ENCODE measurements at regions not wholly inside any gene's neighbourhood (a gene's known extent, or its start where the extent isn't known, plus 50 kb on each side); places are given as distances from the start of the nearest gene placed in this dataset.

DNA sequence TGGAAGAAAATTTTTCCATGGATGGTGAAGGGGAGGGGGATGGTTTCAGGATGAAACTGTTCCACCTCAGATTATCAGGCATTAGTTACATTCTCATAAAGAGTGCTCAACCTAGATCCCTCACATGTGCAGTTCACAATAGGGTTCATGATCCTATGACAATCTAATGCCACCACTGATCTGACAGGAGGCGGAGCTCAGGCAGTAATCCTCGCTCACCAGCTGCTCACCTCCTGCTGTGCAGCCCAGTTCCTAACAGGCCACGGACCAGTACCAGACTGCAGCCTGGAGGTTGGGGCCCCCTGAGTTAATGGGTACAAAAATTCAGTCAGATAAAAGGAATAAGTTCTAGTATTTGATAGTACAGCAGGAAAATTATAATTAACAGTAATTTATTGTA, 337.2 kb downstream of the NPR3 start:
- H3K9me3 Mint-ChIP-seq, result peaks cover 6% of the 10 kb centered on the region; the same call in 2 of the 3 replicates
- H3K36me3 Mint-ChIP-seq (ENCODE audit: low read depth), result no peaks in the 10 kb centered on the region; the same call in 2 of the 3 replicates
- no peaks in the 10 kb centered on the region for H3K27me3 Mint-ChIP-seq (ENCODE audit: insufficient read depth, low read depth, poor library complexity)
- ATAC-seq (no peak), DNase-seq (ENCODE audit: low spot score) (no peak)
- no peak overlapping the region for H3K4me3 Mint-ChIP-seq
- Histone ChIP-seq H3K27ac (ENCODE audit: low read depth) (no peak overlapping the region), H3K4me1 (ENCODE audit: insufficient read depth) (no peaks in the 10 kb centered on the region), H3K4me3 (no peak overlapping the region), H4K20me1 (replicated peaks; ENCODE audit: insufficient read depth) (no peaks in the 10 kb centered on the region), H3K9me2 (ENCODE audit: insufficient read depth) (no peaks in the 10 kb centered on the region; the same call in 1 of the 2 replicates), H3K4me2 (no peak overlapping the region), H2AFZ (no peak overlapping the region), H3F3A (replicated peaks; ENCODE audit: low read depth) (no peaks in the 10 kb centered on the region), H3K36me3 (ENCODE audit: insufficient read depth) (no peaks in the 10 kb centered on the region), H3K27me3 (ENCODE audit: insufficient read depth) (no peaks in the 10 kb centered on the region), H3K79me2 (replicated peaks; ENCODE audit: insufficient read depth) (no peaks in the 10 kb centered on the region)
- H3K4me1 Mint-ChIP-seq, result no peaks in the 10 kb centered on the region
- no peak for TF ChIP-seq ZNF114 (CRISPR knock-in tag; IDR thresholded peaks at IDR 0.05)
- TF ChIP-seq, protein P1, sequence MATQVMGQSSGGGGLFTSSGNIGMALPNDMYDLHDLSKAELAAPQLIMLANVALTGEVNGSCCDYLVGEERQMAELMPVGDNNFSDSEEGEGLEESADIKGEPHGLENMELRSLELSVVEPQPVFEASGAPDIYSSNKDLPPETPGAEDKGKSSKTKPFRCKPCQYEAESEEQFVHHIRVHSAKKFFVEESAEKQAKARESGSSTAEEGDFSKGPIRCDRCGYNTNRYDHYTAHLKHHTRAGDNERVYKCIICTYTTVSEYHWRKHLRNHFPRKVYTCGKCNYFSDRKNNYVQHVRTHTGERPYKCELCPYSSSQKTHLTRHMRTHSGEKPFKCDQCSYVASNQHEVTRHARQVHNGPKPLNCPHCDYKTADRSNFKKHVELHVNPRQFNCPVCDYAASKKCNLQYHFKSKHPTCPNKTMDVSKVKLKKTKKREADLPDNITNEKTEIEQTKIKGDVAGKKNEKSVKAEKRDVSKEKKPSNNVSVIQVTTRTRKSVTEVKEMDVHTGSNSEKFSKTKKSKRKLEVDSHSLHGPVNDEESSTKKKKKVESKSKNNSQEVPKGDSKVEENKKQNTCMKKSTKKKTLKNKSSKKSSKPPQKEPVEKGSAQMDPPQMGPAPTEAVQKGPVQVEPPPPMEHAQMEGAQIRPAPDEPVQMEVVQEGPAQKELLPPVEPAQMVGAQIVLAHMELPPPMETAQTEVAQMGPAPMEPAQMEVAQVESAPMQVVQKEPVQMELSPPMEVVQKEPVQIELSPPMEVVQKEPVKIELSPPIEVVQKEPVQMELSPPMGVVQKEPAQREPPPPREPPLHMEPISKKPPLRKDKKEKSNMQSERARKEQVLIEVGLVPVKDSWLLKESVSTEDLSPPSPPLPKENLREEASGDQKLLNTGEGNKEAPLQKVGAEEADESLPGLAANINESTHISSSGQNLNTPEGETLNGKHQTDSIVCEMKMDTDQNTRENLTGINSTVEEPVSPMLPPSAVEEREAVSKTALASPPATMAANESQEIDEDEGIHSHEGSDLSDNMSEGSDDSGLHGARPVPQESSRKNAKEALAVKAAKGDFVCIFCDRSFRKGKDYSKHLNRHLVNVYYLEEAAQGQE (IDR thresholded peaks at IDR 0.05; ENCODE audit: unreplicated experiment), result no peak
- TF ChIP-seq STAT1 (IDR thresholded peaks at IDR 0.05; ENCODE audit: unreplicated experiment), result no peak
- no peak for TF ChIP-seq NANOG (IDR thresholded peaks at IDR 0.05; ENCODE audit: borderline replicate concordance)
- TF ChIP-seq CREB1 (CRISPR knock-in tag; IDR thresholded peaks at IDR 0.05; ENCODE audit: low read depth), result no peak
- TF ChIP-seq ZNF331 (CRISPR knock-in tag; IDR thresholded peaks at IDR 0.05; ENCODE audit: low read depth), result no peak
- TF ChIP-seq JUNB (IDR thresholded peaks at IDR 0.05; ENCODE audit: unreplicated experiment), result no peak
- TF ChIP-seq EZH2 (IDR thresholded peaks at IDR 0.05; ENCODE audit: low read depth, unreplicated experiment), result no peak
- TF ChIP-seq, protein P2, sequence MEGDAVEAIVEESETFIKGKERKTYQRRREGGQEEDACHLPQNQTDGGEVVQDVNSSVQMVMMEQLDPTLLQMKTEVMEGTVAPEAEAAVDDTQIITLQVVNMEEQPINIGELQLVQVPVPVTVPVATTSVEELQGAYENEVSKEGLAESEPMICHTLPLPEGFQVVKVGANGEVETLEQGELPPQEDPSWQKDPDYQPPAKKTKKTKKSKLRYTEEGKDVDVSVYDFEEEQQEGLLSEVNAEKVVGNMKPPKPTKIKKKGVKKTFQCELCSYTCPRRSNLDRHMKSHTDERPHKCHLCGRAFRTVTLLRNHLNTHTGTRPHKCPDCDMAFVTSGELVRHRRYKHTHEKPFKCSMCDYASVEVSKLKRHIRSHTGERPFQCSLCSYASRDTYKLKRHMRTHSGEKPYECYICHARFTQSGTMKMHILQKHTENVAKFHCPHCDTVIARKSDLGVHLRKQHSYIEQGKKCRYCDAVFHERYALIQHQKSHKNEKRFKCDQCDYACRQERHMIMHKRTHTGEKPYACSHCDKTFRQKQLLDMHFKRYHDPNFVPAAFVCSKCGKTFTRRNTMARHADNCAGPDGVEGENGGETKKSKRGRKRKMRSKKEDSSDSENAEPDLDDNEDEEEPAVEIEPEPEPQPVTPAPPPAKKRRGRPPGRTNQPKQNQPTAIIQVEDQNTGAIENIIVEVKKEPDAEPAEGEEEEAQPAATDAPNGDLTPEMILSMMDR (conservative IDR thresholded peaks at IDR 0.05; ENCODE audit: low read depth in 2 of 2), result no peak
- no peak for TF ChIP-seq POLR2AphosphoS5 (IDR thresholded peaks at IDR 0.05; ENCODE audit: low read depth)
- TF ChIP-seq, protein P3, sequence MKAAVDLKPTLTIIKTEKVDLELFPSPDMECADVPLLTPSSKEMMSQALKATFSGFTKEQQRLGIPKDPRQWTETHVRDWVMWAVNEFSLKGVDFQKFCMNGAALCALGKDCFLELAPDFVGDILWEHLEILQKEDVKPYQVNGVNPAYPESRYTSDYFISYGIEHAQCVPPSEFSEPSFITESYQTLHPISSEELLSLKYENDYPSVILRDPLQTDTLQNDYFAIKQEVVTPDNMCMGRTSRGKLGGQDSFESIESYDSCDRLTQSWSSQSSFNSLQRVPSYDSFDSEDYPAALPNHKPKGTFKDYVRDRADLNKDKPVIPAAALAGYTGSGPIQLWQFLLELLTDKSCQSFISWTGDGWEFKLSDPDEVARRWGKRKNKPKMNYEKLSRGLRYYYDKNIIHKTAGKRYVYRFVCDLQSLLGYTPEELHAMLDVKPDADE (IDR thresholded peaks at IDR 0.05), result no peak
- TF ChIP-seq, protein P4, sequence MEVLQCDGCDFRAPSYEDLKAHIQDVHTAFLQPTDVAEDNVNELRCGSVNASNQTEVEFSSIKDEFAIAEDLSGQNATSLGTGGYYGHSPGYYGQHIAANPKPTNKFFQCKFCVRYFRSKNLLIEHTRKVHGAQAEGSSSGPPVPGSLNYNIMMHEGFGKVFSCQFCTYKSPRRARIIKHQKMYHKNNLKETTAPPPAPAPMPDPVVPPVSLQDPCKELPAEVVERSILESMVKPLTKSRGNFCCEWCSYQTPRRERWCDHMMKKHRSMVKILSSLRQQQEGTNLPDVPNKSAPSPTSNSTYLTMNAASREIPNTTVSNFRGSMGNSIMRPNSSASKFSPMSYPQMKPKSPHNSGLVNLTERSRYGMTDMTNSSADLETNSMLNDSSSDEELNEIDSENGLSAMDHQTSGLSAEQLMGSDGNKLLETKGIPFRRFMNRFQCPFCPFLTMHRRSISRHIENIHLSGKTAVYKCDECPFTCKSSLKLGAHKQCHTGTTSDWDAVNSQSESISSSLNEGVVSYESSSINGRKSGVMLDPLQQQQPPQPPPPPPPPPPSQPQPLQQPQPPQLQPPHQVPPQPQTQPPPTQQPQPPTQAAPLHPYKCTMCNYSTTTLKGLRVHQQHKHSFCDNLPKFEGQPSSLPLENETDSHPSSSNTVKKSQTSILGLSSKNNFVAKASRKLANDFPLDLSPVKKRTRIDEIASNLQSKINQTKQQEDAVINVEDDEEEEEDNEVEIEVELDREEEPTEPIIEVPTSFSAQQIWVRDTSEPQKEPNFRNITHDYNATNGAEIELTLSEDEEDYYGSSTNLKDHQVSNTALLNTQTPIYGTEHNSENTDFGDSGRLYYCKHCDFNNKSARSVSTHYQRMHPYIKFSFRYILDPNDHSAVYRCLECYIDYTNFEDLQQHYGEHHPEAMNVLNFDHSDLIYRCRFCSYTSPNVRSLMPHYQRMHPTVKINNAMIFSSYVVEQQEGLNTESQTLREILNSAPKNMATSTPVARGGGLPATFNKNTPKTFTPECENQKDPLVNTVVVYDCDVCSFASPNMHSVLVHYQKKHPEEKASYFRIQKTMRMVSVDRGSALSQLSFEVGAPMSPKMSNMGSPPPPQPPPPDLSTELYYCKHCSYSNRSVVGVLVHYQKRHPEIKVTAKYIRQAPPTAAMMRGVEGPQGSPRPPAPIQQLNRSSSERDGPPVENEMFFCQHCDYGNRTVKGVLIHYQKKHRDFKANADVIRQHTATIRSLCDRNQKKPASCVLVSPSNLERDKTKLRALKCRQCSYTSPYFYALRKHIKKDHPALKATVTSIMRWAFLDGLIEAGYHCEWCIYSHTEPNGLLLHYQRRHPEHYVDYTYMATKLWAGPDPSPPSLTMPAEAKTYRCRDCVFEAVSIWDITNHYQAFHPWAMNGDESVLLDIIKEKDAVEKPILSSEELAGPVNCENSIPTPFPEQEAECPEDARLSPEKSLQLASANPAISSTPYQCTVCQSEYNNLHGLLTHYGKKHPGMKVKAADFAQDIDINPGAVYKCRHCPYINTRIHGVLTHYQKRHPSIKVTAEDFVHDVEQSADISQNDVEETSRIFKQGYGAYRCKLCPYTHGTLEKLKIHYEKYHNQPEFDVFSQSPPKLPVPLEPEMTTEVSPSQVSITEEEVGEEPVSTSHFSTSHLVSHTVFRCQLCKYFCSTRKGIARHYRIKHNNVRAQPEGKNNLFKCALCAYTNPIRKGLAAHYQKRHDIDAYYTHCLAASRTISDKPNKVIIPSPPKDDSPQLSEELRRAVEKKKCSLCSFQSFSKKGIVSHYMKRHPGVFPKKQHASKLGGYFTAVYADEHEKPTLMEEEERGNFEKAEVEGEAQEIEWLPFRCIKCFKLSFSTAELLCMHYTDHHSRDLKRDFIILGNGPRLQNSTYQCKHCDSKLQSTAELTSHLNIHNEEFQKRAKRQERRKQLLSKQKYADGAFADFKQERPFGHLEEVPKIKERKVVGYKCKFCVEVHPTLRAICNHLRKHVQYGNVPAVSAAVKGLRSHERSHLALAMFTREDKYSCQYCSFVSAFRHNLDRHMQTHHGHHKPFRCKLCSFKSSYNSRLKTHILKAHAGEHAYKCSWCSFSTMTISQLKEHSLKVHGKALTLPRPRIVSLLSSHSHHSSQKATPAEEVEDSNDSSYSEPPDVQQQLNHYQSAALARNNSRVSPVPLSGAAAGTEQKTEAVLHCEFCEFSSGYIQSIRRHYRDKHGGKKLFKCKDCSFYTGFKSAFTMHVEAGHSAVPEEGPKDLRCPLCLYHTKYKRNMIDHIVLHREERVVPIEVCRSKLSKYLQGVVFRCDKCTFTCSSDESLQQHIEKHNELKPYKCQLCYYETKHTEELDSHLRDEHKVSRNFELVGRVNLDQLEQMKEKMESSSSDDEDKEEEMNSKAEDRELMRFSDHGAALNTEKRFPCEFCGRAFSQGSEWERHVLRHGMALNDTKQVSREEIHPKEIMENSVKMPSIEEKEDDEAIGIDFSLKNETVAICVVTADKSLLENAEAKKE (CRISPR knock-in tag; IDR thresholded peaks at IDR 0.05), result no peak
- no peak for TF ChIP-seq EZH2phosphoT487 (IDR thresholded peaks at IDR 0.05; ENCODE audit: unreplicated experiment)
- H3K27ac Mint-ChIP-seq, result no peak overlapping the region

Data from GM23338 (cell line).